ENCODE measurements at regions not wholly inside any gene's neighbourhood (a gene's known extent, or its start where the extent isn't known, plus 50 kb on each side); places are given as distances from the start of the nearest gene placed in this dataset.

- H3K27ac ChIP-seq = peak overlapping the region; percentile 84 to 95 (median 94)
- intact Hi-C loops (cut with DNase I; ENCODE audit: low total_unique reads) = loop anchor here (2.0 to 5.0 kb wide), 2 partner anchors 70 to 311 kb away; partner anchors contain the start of gene MAN1A2
These were observed 72.6 kb downstream of the TENT5C start for GRCh38 chr1:117678246-117678977.

GRCh38 chr1:117679299-117679698 lies 73.5 kb downstream of the TENT5C start:
- intact Hi-C loops (cut with DNase I; ENCODE audit: low total_unique reads) (loop anchor here (2.0 to 5.0 kb wide), 2 partner anchors 70 to 312 kb away; partner anchors contain the start of gene MAN1A2), in situ Hi-C loops (cut with MboI; ENCODE audit: low sequenced_read_pairs in 4 of 4) (loop anchor here in 1 of 4 donors (5.0 kb wide), 1 partner anchor 72 kb away; the partner anchor contains the start of gene TENT5C)
- Histone ChIP-seq H3K4me3 (no peak overlapping the region), H3K27ac (peak overlapping the region; percentile 84 to 95 (median 94)), H3K36me3 (no peaks in the 10 kb centered on the region), H3K4me1 (peaks cover 90 to 96% of the 10 kb centered on the region in 2 donors), H3K27me3 (no peaks in the 10 kb centered on the region), H3K9me3 (no peaks in the 10 kb centered on the region)
- DNase-seq (no peak), ATAC-seq (no peak)
- TF ChIP-seq POLR2A (IDR thresholded peaks at IDR 0.05) (no peak), CTCF (IDR thresholded peaks at IDR 0.05 in 4 of 5, conservative IDR thresholded peaks at IDR 0.05 in 1 of 5) (no peak)

More at GRCh38 chr1:117678246-117678977, 72.6 kb downstream of the TENT5C start:
- Histone ChIP-seq H3K27me3 (no peaks in the 10 kb centered on the region), H3K9me3 (no peaks in the 10 kb centered on the region), H3K4me3 (no peak overlapping the region), H3K4me1 (peaks cover 88 to 93% of the 10 kb centered on the region in 2 donors), H3K36me3 (no peaks in the 10 kb centered on the region)
- DNase-seq (peak in 1 of 2 donors; percentile 37), ATAC-seq (no peak)
- TF ChIP-seq CTCF (IDR thresholded peaks at IDR 0.05 in 4 of 5, conservative IDR thresholded peaks at IDR 0.05 in 1 of 5) (no peak), POLR2A (IDR thresholded peaks at IDR 0.05) (no peak)
- in situ Hi-C loops (cut with MboI; ENCODE audit: low sequenced_read_pairs in 4 of 4) = loop anchor here in 1 of 4 donors (5.0 kb wide), 1 partner anchor 71 kb away; the partner anchor contains the start of gene TENT5C

GRCh38 chr1:117679868-117680267 lies 74.0 kb downstream of the TENT5C start:
- intact Hi-C loops (cut with DNase I; ENCODE audit: low total_unique reads) = loop anchor here (2.0 to 10.0 kb wide), 5 partner anchors 71 to 615 kb away; partner anchors contain the start of gene MAN1A2
- in situ Hi-C loops (cut with MboI; ENCODE audit: low sequenced_read_pairs in 4 of 4) = loop anchor here in 1 of 4 donors (5.0 kb wide), 1 partner anchor 73 kb away; the partner anchor contains the start of gene TENT5C
- no peak for ATAC-seq

GRCh38 chr1:117680316-117681002 lies 74.6 kb downstream of the TENT5C start:
- H3K27ac ChIP-seq = peak overlapping the region; percentile 84 to 95 (median 94)
- ATAC-seq = no peak
- intact Hi-C loops (cut with DNase I; ENCODE audit: low total_unique reads) = loop anchor here (5.0 to 10.0 kb wide), 3 partner anchors 142 to 614 kb away; no protein-coding TSS in a partner anchor

More at GRCh38 chr1:117679868-117680267, 74.0 kb downstream of the TENT5C start:
- no peaks in the 10 kb centered on the region for H3K27me3 ChIP-seq
- H3K4me3 ChIP-seq = no peak overlapping the region
- H3K36me3 ChIP-seq = no peaks in the 10 kb centered on the region
- peak overlapping the region; percentile 84 to 95 (median 94) for H3K27ac ChIP-seq
- TF ChIP-seq POLR2A (IDR thresholded peaks at IDR 0.05) (no peak), CTCF (IDR thresholded peaks at IDR 0.05 in 4 of 5, conservative IDR thresholded peaks at IDR 0.05 in 1 of 5) (no peak)
- no peaks in the 10 kb centered on the region for H3K9me3 ChIP-seq
- DNase-seq = no peak
- H3K4me1 ChIP-seq = peaks cover 90 to 93% of the 10 kb centered on the region in 2 donors

More at GRCh38 chr1:117680316-117681002, 74.6 kb downstream of the TENT5C start:
- Histone ChIP-seq H3K9me3 (no peaks in the 10 kb centered on the region), H3K4me3 (no peak overlapping the region), H3K4me1 (peaks cover 90 to 93% of the 10 kb centered on the region in 2 donors), H3K27me3 (no peaks in the 10 kb centered on the region), H3K36me3 (no peaks in the 10 kb centered on the region)
- DNase-seq = no peak
- in situ Hi-C loops (cut with MboI; ENCODE audit: low sequenced_read_pairs in 4 of 4) = no loop called here
- TF ChIP-seq POLR2A (IDR thresholded peaks at IDR 0.05) (no peak), CTCF (IDR thresholded peaks at IDR 0.05 in 4 of 5, conservative IDR thresholded peaks at IDR 0.05 in 1 of 5) (no peak)

All from gastrocnemius medialis (tissue), 4 donors.